Mesenteric fat pad (tissue), 1 donor: ENCODE measurements at regions not wholly inside any gene's neighbourhood (a gene's known extent, or its start where the extent isn't known, plus 50 kb on each side); places are given as distances from the start of the nearest gene placed in this dataset.

Source experiments
- DNase-seq: peaks from one replicate; pipeline ENCODE4 v3.0.0-alpha.2; 2020; ENCODE audit warnings: low spot score
- donor health status: DM: yes; HTN: yes; CAD: no.

GRCh38 chr20:63128956-63129355, 87.0 kb downstream of the YTHDF1 start:
- peak; percentile 77 for DNase-seq

GRCh38 chr20:63128367-63128766, 87.6 kb downstream of the YTHDF1 start:
- peak; percentile 88 for DNase-seq

- peak; percentile 72 for DNase-seq
Observed at GRCh38 chr20:63127700-63128364, 88.1 kb downstream of the YTHDF1 start.

- no peak for DNase-seq
Observed at GRCh38 chr20:63126876-63127699, 88.8 kb downstream of the YTHDF1 start.

GRCh38 chr20:63125838-63126601, 89.9 kb downstream of the YTHDF1 start:
- DNase-seq = peak; percentile 76

- DNase-seq = no peak
Observed at GRCh38 chr20:63125581-63125837, 90.4 kb downstream of the YTHDF1 start.

- DNase-seq = peak; percentile 62
Observed at GRCh38 chr20:63124782-63125580, 91.0 kb downstream of the YTHDF1 start.

- peak; percentile 73 for DNase-seq
Observed at GRCh38 chr20:63124092-63124781, 91.7 kb downstream of the YTHDF1 start.

- DNase-seq = peak; percentile 59
Observed at GRCh38 chr20:63123331-63123741, 92.6 kb downstream of the YTHDF1 start.

- no peak for DNase-seq
Observed at GRCh38 chr20:63122626-63123025, 93.3 kb downstream of the YTHDF1 start.

- peak; percentile 65 for DNase-seq
Observed at GRCh38 chr20:63121749-63122405, 94.1 kb downstream of the YTHDF1 start.

GRCh38 chr20:63121246-63121645, 94.7 kb downstream of the YTHDF1 start:
- no peak for DNase-seq

GRCh38 chr20:63120808-63121090, 95.2 kb downstream of the YTHDF1 start:
- DNase-seq = no peak

GRCh38 chr20:63119963-63120807, 95.7 kb downstream of the YTHDF1 start:
- DNase-seq = no peak

GRCh38 chr20:63119121-63119962, 96.6 kb downstream of the YTHDF1 start:
- DNase-seq = no peak

GRCh38 chr20:63118303-63119120, 97.4 kb downstream of the YTHDF1 start:
- DNase-seq = no peak

GRCh38 chr20:63117661-63118302, 98.1 kb downstream of the YTHDF1 start:
- DNase-seq = no peak
